K562 (cell line): ENCODE measurements at regions not wholly inside any gene's neighbourhood (a gene's known extent, or its start where the extent isn't known, plus 50 kb on each side); places are given as distances from the start of the nearest gene placed in this dataset.

Experiments used
- ATAC-seq: fragments of 200-7000 bp; cut with Tn5 transposase; 3 replicates; pipeline ENCODE4 v1.9.1; 2020; ENCODE audit warnings: moderate library complexity
- BruUV-seq: library from RNA; stranded (reverse); fragments of 400-500 nt; replicated peaks from 2 replicates; lab custom pipeline; 2021; lab: Mats Ljungman, UMichigan
- CTCF ChIA-PET: fragments of 300-600 bp; formaldehyde crosslinking; extraction: SDS; loops from one replicate; lab custom pipeline; 2021; ENCODE audit warnings: low intra/inter-chr PET ratio; lab: Yijun Ruan, JAX
- POLR2A ChIA-PET: fragments of 300-600, 350-650 bp; sonication (Branson Sonifier 250); formaldehyde crosslinking; extraction: SDS; loops from one replicate; lab custom pipeline; 2021; ENCODE audit warnings: antibody characterized with exemption, inconsistent platforms; lab: Yijun Ruan, JAX
- DNase-seq, 4 experiments: peaks; one replicate each; pipeline versions ENCODE4 v3.0.0 to v3.0.0-alpha.2; 2011 to 2018; ENCODE audit warnings: low spot score in 3 of 4, mixed read lengths in 3 of 4; ENCODE audit errors: extremely low read depth in 1 of 4
- FAIRE-seq: peaks from 2 replicates; lab custom pipeline; 2011; peaks lifted over from hg19 to GRCh38; lab: Jason Lieb, UNC
- H2AFZ ChIP-seq: 2 replicates; pipeline ENCODE4 v1.6.0; 2011; ENCODE audit warnings: low read depth, low read length, control low read depth, inconsistent platforms
- H3K27ac ChIP-seq: fragments of 200-600 bp; 3 replicates; pipeline ENCODE4 v1.8.0; 2011; ENCODE audit warnings: low read depth, mild to moderate bottlenecking, control low read depth, inconsistent platforms, low read length, moderate library complexity, mixed read lengths; ENCODE audit errors: extremely low read depth
- H3K27me3 ChIP-seq, 2 experiments: fragments of 300-600 bp in 1 of 2; 2 replicates in 1 of 2; 3 replicates in 1 of 2; pipeline versions ENCODE4 v1.6.0 to v1.8.0; 2011; ENCODE audit warnings: inconsistent platforms in 2 of 2, low read length in 2 of 2, mild to moderate bottlenecking in 1 of 2, mixed read lengths in 1 of 2, moderate library complexity in 1 of 2; ENCODE audit not compliant: control insufficient read depth in 2 of 2, insufficient read depth in 2 of 2
- H3K36me3 ChIP-seq: fragments of 300-600 bp; 3 replicates; pipeline ENCODE4 v1.8.0; 2011; ENCODE audit warnings: mild to moderate bottlenecking, low read length, inconsistent platforms; ENCODE audit not compliant: control insufficient read depth, insufficient read depth
- H3K4me1 ChIP-seq, 2 experiments: fragments of 200-600 bp in 1 of 2; replicated peaks in 1 of 2; 2 replicates in 1 of 2; 3 replicates in 1 of 2; pipeline versions ENCODE4 v1.5.1 to v1.8.0; 2011; ENCODE audit warnings: inconsistent platforms in 2 of 2, low read length in 2 of 2, mild to moderate bottlenecking in 1 of 2, mixed read lengths in 1 of 2, moderate library complexity in 1 of 2; ENCODE audit not compliant: control insufficient read depth in 2 of 2, insufficient read depth in 2 of 2
- H3K4me2 ChIP-seq: 2 replicates; pipeline ENCODE4 v1.6.1; 2011; ENCODE audit warnings: low read length, control low read depth, inconsistent platforms, mixed read lengths; ENCODE audit not compliant: insufficient read depth
- H3K4me3 ChIP-seq: fragments of 200-600 bp; sonication (generic), shearing (Covaris generic); 2 replicates; pipeline ENCODE4 v1.5.1; 2016; ENCODE audit warnings: control low read depth, inconsistent platforms
- H3K79me2 ChIP-seq: fragments of 200-600 bp; 3 replicates; pipeline ENCODE4 v1.8.0; 2011; ENCODE audit warnings: low read length, inconsistent platforms; ENCODE audit not compliant: control insufficient read depth, insufficient read depth
- H3K9ac ChIP-seq, 2 experiments: 2 replicates each; pipeline versions ENCODE4 v1.6.0 to v1.6.1; 2011; ENCODE audit warnings: low read depth in 2 of 2, low read length in 2 of 2, control low read depth in 1 of 2, inconsistent platforms in 1 of 2, mild to moderate bottlenecking in 1 of 2, mixed read lengths in 1 of 2; ENCODE audit not compliant: insufficient read depth in 1 of 2
- H3K9me1 ChIP-seq: one replicate; pipeline ENCODE4 v1.6.0; 2011; ENCODE audit warnings: inconsistent platforms, mild to moderate bottlenecking, low read length, moderate library complexity; ENCODE audit not compliant: control insufficient read depth, insufficient read depth
- H3K9me3 ChIP-seq: replicated peaks from 2 replicates; pipeline ENCODE4 v1.5.1; 2011; ENCODE audit warnings: low read depth, low read length, inconsistent platforms; ENCODE audit not compliant: control insufficient read depth, insufficient read depth
- H4K20me1 ChIP-seq: replicated peaks from 2 replicates; pipeline ENCODE4 v1.6.1; 2011; ENCODE audit warnings: low read length, inconsistent platforms, mixed read lengths; ENCODE audit not compliant: control insufficient read depth, insufficient read depth
- CBX5 ChIP-seq: IDR thresholded peaks from 2 replicates; pipeline ENCODE4 v1.6.1; 2014; ENCODE audit warnings: low read depth, borderline replicate concordance
- MTA3 ChIP-seq: fragments of 450-650 bp; formaldehyde crosslinking; IDR thresholded peaks from 2 replicates; pipeline ENCODE4 v1.6.1; 2017; ENCODE audit warnings: mild to moderate bottlenecking, borderline replicate concordance
- SAP30 ChIP-seq: fragments of 200-600 bp; sonication (generic); IDR thresholded peaks from 2 replicates; pipeline ENCODE4 v1.6.1; 2012; ENCODE audit warnings: borderline replicate concordance, low read depth, mild to moderate bottlenecking, moderate library complexity, low read length, control low read depth, inconsistent platforms; ENCODE audit not compliant: insufficient read depth, poor library complexity, severe bottlenecking
- TCF7L2 ChIP-seq: fragments of 150-350 bp; IDR thresholded peaks from 2 replicates; pipeline ENCODE4 v1.6.1; 2016; ENCODE audit warnings: low read depth, mild to moderate bottlenecking, low read length, moderate library complexity
- TEAD1 ChIP-seq, 2 experiments: fragments of 450-650 bp in 1 of 2; sonication (generic) in 1 of 2; formaldehyde crosslinking; IDR thresholded peaks; 2 replicates each; pipeline versions ENCODE4 v1.4.0 to v1.8.0; 2020 to 2022; ENCODE audit warnings: mild to moderate bottlenecking in 2 of 2, missing genetic modification reagents in 1 of 2
- WGBS: fragments of 100-300 bp; shearing (Covaris generic); methylation state at CpG from one replicate; pipeline ENCODE4 v1.1.6; 2016; ENCODE audit warnings: low coverage, mixed read lengths; ENCODE audit not compliant: insufficient coverage; ENCODE audit errors: missing lambda C conversion rate; 5-methylcytosine and 5-hydroxymethylcytosine counted together
- in situ Hi-C: fragments of 300-500 bp; cut with MboI; formaldehyde crosslinking; loops from 4 replicates; pipeline ENCODE4 v1.15.0; 2018; ENCODE audit warnings: inconsistent platforms, mixed read lengths
- intact Hi-C: fragments of 100-400 bp; cut with micrococcal nuclease; formaldehyde crosslinking; loops from 2 replicates; pipeline ENCODE4 v1.14.2; 2022
- TF ChIP-seq, protein P1 (sequence below): sonication (generic); formaldehyde crosslinking; IDR thresholded peaks from 2 replicates; pipeline ENCODE4 v1.8.0; 2022; ENCODE audit warnings: mild to moderate bottlenecking, missing genetic modification reagents, borderline replicate concordance
- TF ChIP-seq, protein P2 (sequence below), 2 experiments: fragments of 450-650 bp; formaldehyde crosslinking in 1 of 2; IDR thresholded peaks; 2 replicates each; pipeline versions ENCODE4 v1.4.0 to v1.6.1; 2014 to 2020; ENCODE audit warnings: mild to moderate bottlenecking in 2 of 2, borderline replicate concordance in 1 of 2, low read depth in 1 of 2

- TF ChIP-seq, protein P1, sequence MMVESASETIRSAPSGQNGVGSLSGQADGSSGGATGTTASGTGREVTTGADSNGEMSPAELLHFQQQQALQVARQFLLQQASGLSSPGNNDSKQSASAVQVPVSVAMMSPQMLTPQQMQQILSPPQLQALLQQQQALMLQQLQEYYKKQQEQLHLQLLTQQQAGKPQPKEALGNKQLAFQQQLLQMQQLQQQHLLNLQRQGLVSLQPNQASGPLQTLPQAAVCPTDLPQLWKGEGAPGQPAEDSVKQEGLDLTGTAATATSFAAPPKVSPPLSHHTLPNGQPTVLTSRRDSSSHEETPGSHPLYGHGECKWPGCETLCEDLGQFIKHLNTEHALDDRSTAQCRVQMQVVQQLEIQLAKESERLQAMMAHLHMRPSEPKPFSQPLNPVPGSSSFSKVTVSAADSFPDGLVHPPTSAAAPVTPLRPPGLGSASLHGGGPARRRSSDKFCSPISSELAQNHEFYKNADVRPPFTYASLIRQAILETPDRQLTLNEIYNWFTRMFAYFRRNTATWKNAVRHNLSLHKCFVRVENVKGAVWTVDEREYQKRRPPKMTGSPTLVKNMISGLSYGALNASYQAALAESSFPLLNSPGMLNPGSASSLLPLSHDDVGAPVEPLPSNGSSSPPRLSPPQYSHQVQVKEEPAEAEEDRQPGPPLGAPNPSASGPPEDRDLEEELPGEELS (CRISPR knock-in tag) = no peak
- TF ChIP-seq, all 486 proteins: peak for 0
Observed at GRCh38 chr22:27445881-27446280, 355.7 kb downstream of the MN1 start (continued).

GRCh38 chr22:27447289-27447688 lies 354.3 kb downstream of the MN1 start:
- CTCF ChIA-PET = no interaction called here
- TF ChIP-seq TCF7L2 (no peak), TEAD1 (CRISPR knock-in tag; IDR thresholded peaks at IDR 0.05) (no peak), SAP30 (no peak), CBX5 (no peak), MTA3 (no peak)
- TF ChIP-seq, protein P2, sequence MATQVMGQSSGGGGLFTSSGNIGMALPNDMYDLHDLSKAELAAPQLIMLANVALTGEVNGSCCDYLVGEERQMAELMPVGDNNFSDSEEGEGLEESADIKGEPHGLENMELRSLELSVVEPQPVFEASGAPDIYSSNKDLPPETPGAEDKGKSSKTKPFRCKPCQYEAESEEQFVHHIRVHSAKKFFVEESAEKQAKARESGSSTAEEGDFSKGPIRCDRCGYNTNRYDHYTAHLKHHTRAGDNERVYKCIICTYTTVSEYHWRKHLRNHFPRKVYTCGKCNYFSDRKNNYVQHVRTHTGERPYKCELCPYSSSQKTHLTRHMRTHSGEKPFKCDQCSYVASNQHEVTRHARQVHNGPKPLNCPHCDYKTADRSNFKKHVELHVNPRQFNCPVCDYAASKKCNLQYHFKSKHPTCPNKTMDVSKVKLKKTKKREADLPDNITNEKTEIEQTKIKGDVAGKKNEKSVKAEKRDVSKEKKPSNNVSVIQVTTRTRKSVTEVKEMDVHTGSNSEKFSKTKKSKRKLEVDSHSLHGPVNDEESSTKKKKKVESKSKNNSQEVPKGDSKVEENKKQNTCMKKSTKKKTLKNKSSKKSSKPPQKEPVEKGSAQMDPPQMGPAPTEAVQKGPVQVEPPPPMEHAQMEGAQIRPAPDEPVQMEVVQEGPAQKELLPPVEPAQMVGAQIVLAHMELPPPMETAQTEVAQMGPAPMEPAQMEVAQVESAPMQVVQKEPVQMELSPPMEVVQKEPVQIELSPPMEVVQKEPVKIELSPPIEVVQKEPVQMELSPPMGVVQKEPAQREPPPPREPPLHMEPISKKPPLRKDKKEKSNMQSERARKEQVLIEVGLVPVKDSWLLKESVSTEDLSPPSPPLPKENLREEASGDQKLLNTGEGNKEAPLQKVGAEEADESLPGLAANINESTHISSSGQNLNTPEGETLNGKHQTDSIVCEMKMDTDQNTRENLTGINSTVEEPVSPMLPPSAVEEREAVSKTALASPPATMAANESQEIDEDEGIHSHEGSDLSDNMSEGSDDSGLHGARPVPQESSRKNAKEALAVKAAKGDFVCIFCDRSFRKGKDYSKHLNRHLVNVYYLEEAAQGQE (IDR thresholded peaks at IDR 0.05; ENCODE audit: borderline replicate concordance) = no peak
- TF ChIP-seq, protein P2 (CRISPR knock-in tag; IDR thresholded peaks at IDR 0.05; ENCODE audit: low read depth) = no peak
- no peak for FAIRE-seq
- Histone ChIP-seq H3K4me3 (no peak overlapping the region), H3K9ac (no peak overlapping the region), H3K27ac (no peak overlapping the region), H2AFZ (no peak overlapping the region), H3K4me2 (no peak overlapping the region), H3K27me3 (peaks cover 0 to 12% of the 10 kb centered on the region in 2 experiments; a peak in 2 of 5 replicates), H3K9me3 (no peaks in the 10 kb centered on the region), H4K20me1 (no peaks in the 10 kb centered on the region), H3K36me3 (no peaks in the 10 kb centered on the region), H3K9me1 (no peaks in the 10 kb centered on the region), H3K79me2 (no peaks in the 10 kb centered on the region), H3K4me1 (no peaks in the 10 kb centered on the region)
- POLR2A ChIA-PET = no interaction called here
- no peak for DNase-seq
- in situ Hi-C loops (no loop called here), intact Hi-C loops (no loop called here)
- BruUV-seq = no TSS peak
- WGBS = 7% methylated on average over 8 of the region's 11 CpGs
- ATAC-seq = no peak
